GM03348 (cell line): ENCODE measurements at regions not wholly inside any gene's neighbourhood (a gene's known extent, or its start where the extent isn't known, plus 50 kb on each side); places are given as distances from the start of the nearest gene placed in this dataset.

Source experiments
- DNase-seq: peaks from one replicate; pipeline ENCODE4 v3.0.0; 2012; ENCODE audit warnings: low spot score

GRCh38 chr2:223523551-223524001 lies 78.6 kb downstream of the SCG2 start:
- DNase-seq, result no peak

- no peak for DNase-seq
Observed at GRCh38 chr2:223524066-223524465, 78.1 kb downstream of the SCG2 start.

GRCh38 chr2:223526106-223526505 lies 76.1 kb downstream of the SCG2 start:
- no peak for DNase-seq

- DNase-seq, result peak; percentile 58
Observed at GRCh38 chr2:223528036-223528435, 74.1 kb downstream of the SCG2 start.

- DNase-seq, result peak; percentile 8
Observed at GRCh38 chr2:223529696-223530095, 72.5 kb downstream of the SCG2 start.

- no peak for DNase-seq
Observed at GRCh38 chr2:223530811-223531210, 71.3 kb downstream of the SCG2 start.

GRCh38 chr2:223532161-223532560 lies 70.0 kb downstream of the SCG2 start:
- peak; percentile 33 for DNase-seq

GRCh38 chr2:223532712-223533111 lies 69.4 kb downstream of the SCG2 start:
- DNase-seq, result no peak

- DNase-seq, result no peak
Observed at GRCh38 chr2:223536546-223536945, 65.6 kb downstream of the SCG2 start.

- DNase-seq, result no peak
Observed at GRCh38 chr2:223537115-223537514, 65.0 kb downstream of the SCG2 start.

- no peak for DNase-seq
Observed at GRCh38 chr2:223537651-223538601, 64.2 kb downstream of the SCG2 start.

GRCh38 chr2:223538920-223539440 lies 63.2 kb downstream of the SCG2 start:
- DNase-seq, result no peak

- DNase-seq, result no peak
Observed at GRCh38 chr2:223541546-223541945, 60.6 kb downstream of the SCG2 start.

GRCh38 chr2:223542501-223542900 lies 59.7 kb downstream of the SCG2 start:
- DNase-seq, result no peak

- no peak for DNase-seq
Observed at GRCh38 chr2:223545406-223545805, 56.8 kb downstream of the SCG2 start.

- DNase-seq, result no peak
Observed at GRCh38 chr2:223545830-223546229, 56.3 kb downstream of the SCG2 start.
